Gastroesophageal sphincter (tissue), 4 donors: ENCODE measurements at regions not wholly inside any gene's neighbourhood (a gene's known extent, or its start where the extent isn't known, plus 50 kb on each side); places are given as distances from the start of the nearest gene placed in this dataset.

Source experiments
- ATAC-seq: fragments of 150-250 bp; one replicate; pipeline ENCODE4 v1.9.1; 2016; ENCODE audit warnings: mild to moderate bottlenecking, moderate library complexity
- H3K27ac ChIP-seq, 4 donors: fragments of 200-600 bp; sonication (generic) in 3 of 4; 1 replicate in 3 of 4; 2 replicates in 1 of 4; pipeline ENCODE4 v1.5.1; 2016 to 2019
- H3K27me3 ChIP-seq: fragments of 200-600 bp; sonication (generic); one replicate; pipeline ENCODE4 v1.5.1; 2019
- H3K36me3 ChIP-seq, 2 donors: fragments of 200-600 bp; sonication (generic); one replicate each; pipeline ENCODE4 v1.5.1; 2019; ENCODE audit warnings: control low read depth in 1 of 2
- H3K4me1 ChIP-seq, 3 donors: fragments of 200-600 bp; sonication (generic); 1 replicate in 2 of 3; 2 replicates in 1 of 3; pipeline ENCODE4 v1.5.1; 2016 to 2019; ENCODE audit warnings: control low read depth in 2 of 3
- H3K4me3 ChIP-seq, 2 donors: fragments of 200-600 bp; sonication (generic); one replicate each; pipeline ENCODE4 v1.5.1; 2019; ENCODE audit warnings: mild to moderate bottlenecking in 1 of 2, moderate library complexity in 1 of 2
- H3K9me3 ChIP-seq, 3 donors: fragments of 200-600 bp; sonication (generic); one replicate each; pipeline ENCODE4 v1.5.1; 2017 to 2019; ENCODE audit warnings: control low read depth in 2 of 3
- EP300 ChIP-seq: sonication (generic); formaldehyde crosslinking; IDR thresholded peaks from one replicate; pipeline ENCODE4 v1.6.1; 2017; ENCODE audit warnings: antibody characterized with exemption, mild to moderate bottlenecking
- POLR2A ChIP-seq, 2 donors: fragments of 450-650 bp; IDR thresholded peaks; one replicate each; pipeline ENCODE4 v1.6.1; 2017; ENCODE audit warnings: antibody characterized with exemption in 2 of 2, mild to moderate bottlenecking in 2 of 2, moderate library complexity in 1 of 2
- POLR2AphosphoS5 ChIP-seq: sonication (generic); formaldehyde crosslinking; IDR thresholded peaks from one replicate; pipeline ENCODE4 v1.6.1; 2017; ENCODE audit warnings: antibody characterized with exemption
- WGBS, 2 donors: methylation state at CpG; one replicate each; pipeline ENCODE4 v1.1.5; 2018; ENCODE audit warnings: low coverage in 1 of 2; 5-methylcytosine and 5-hydroxymethylcytosine counted together
- TF ChIP-seq, protein P1 (sequence below), 4 experiments: fragments of 200-600 bp in 2 of 4; fragments of 450-650 bp in 2 of 4; sonication (generic) in 1 of 4; IDR thresholded peaks; one replicate each; pipeline ENCODE4 v1.5.1; 2017 to 2019; ENCODE audit warnings: antibody characterized with exemption in 4 of 4, mild to moderate bottlenecking in 2 of 4, moderate library complexity in 2 of 4

GRCh38 chr2:84373391-84373790 lies 85.7 kb downstream of the SUCLG1 start:
- Histone ChIP-seq H3K27me3 (no peaks in the 10 kb centered on the region), H3K4me1 (no peaks in the 10 kb centered on the region), H3K36me3 (no peaks in the 10 kb centered on the region), H3K9me3 (no peaks in the 10 kb centered on the region), H3K4me3 (no peak overlapping the region), H3K27ac (no peak overlapping the region)
- 33 to 68% methylated on average over 1 to 2 of the region's 2 CpGs for WGBS, 2 donors
- ATAC-seq = no peak
- TF ChIP-seq EP300 (no peak), POLR2AphosphoS5 (no peak), POLR2A (IDR thresholded peaks at IDR 0.05) (no peak)
- TF ChIP-seq, protein P1, sequence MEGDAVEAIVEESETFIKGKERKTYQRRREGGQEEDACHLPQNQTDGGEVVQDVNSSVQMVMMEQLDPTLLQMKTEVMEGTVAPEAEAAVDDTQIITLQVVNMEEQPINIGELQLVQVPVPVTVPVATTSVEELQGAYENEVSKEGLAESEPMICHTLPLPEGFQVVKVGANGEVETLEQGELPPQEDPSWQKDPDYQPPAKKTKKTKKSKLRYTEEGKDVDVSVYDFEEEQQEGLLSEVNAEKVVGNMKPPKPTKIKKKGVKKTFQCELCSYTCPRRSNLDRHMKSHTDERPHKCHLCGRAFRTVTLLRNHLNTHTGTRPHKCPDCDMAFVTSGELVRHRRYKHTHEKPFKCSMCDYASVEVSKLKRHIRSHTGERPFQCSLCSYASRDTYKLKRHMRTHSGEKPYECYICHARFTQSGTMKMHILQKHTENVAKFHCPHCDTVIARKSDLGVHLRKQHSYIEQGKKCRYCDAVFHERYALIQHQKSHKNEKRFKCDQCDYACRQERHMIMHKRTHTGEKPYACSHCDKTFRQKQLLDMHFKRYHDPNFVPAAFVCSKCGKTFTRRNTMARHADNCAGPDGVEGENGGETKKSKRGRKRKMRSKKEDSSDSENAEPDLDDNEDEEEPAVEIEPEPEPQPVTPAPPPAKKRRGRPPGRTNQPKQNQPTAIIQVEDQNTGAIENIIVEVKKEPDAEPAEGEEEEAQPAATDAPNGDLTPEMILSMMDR (IDR thresholded peaks at IDR 0.05) = no peak

- Histone ChIP-seq H3K4me1 (no peaks in the 10 kb centered on the region), H3K9me3 (peaks cover 0 to 45% (median 0%) of the 10 kb centered on the region in 3 donors), H3K4me3 (no peak overlapping the region), H3K36me3 (no peaks in the 10 kb centered on the region), H3K27ac (no peak overlapping the region), H3K27me3 (no peaks in the 10 kb centered on the region)
- no peak for ATAC-seq
- WGBS, 2 donors = 29% methylated on average over 1 of the region's 1 CpG; no CpG with 5 or more reads in 1 of the 2 donors
- no peak for TF ChIP-seq POLR2AphosphoS5
- TF ChIP-seq, protein P1 (IDR thresholded peaks at IDR 0.05) = no peak
- TF ChIP-seq POLR2A (IDR thresholded peaks at IDR 0.05) = no peak
- no peak for TF ChIP-seq EP300
Measured at GRCh38 chr2:84362541-84362940, 96.5 kb downstream of the SUCLG1 start.

DNA sequence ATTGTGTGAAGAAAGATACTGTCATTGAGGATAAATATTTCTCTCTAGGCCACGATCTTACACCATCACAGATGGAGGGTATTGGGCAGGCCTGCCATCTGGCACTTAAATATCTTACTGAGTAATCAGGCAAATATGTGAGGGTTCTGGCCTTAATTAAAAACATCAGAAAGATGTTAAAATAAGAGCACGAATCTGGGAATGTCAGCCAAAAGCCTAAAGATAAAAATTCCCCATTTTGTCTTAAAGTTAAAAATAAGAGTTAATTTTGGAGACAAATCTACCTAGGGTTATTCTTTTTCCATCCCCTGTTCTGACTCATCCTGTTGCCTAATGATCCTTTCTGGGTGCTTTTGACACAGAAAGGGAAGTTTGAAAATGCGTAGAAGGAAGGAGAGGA lies 121.0 kb downstream of the SUCLG1 start:
- ATAC-seq = no peak
- Histone ChIP-seq H3K27ac (no peak overlapping the region), H3K4me3 (no peak overlapping the region), H3K36me3 (no peaks in the 10 kb centered on the region), H3K27me3 (no peaks in the 10 kb centered on the region), H3K9me3 (no peaks in the 10 kb centered on the region), H3K4me1 (no peaks in the 10 kb centered on the region)
- 53 to 72% methylated on average over 3 of the region's 3 CpGs for WGBS, 2 donors
- TF ChIP-seq, protein P1 (IDR thresholded peaks at IDR 0.05) = no peak
- no peak for TF ChIP-seq POLR2A (IDR thresholded peaks at IDR 0.05)
- TF ChIP-seq POLR2AphosphoS5 = no peak
- no peak for TF ChIP-seq EP300

DNA sequence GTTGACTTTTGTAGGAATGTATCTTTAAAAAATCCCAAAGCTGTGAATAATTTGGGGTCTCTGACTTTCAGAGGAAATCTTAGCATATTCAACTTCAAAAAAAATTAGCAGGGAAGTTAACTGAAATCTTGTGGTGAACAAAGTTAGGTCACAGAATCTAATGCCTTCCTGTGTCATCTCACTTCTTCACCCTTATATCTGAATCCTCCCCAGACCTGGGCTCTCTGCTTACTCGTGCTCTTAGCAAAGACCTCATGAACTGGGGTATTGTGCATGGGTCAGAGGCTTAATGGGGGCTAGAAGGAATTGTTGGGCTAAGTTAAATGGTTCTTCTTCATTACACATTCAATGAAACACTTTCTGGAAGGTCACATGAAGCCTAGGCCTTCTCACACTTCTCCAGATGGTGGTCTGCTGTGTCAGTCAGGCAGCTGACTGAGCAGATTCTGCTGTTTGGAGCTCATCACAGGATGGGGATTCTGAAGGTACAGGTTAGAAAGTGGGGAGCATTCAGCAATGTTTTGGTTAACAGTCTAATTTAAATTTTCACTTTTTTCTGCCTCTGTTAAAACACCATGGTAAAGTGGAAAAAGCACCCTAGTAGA lies 131.3 kb downstream of the SUCLG1 start:
- TF ChIP-seq EP300 (no peak), POLR2A (IDR thresholded peaks at IDR 0.05) (no peak), POLR2AphosphoS5 (no peak)
- TF ChIP-seq, protein P1 (IDR thresholded peaks at IDR 0.05) = no peak
- WGBS, 2 donors = 60 to 64% methylated on average over 1 of the region's 1 CpG

GRCh38 chr2:84326831-84327432 lies 132.1 kb downstream of the SUCLG1 start:
- no peak for TF ChIP-seq POLR2AphosphoS5
- TF ChIP-seq EP300 = no peak
- no peak for TF ChIP-seq POLR2A (IDR thresholded peaks at IDR 0.05)
- TF ChIP-seq, protein P1 (IDR thresholded peaks at IDR 0.05) = no peak
- Histone ChIP-seq H3K4me1 (no peaks in the 10 kb centered on the region), H3K27me3 (no peaks in the 10 kb centered on the region), H3K36me3 (no peaks in the 10 kb centered on the region), H3K4me3 (no peak overlapping the region), H3K9me3 (no peaks in the 10 kb centered on the region), H3K27ac (no peak overlapping the region)
- 63 to 73% methylated on average over 4 of the region's 4 CpGs for WGBS, 2 donors
- no peak for ATAC-seq

More for the DNA sequence above, 131.3 kb downstream of the SUCLG1 start:
- Histone ChIP-seq H3K27ac (no peak overlapping the region), H3K9me3 (no peaks in the 10 kb centered on the region), H3K36me3 (no peaks in the 10 kb centered on the region), H3K4me3 (no peak overlapping the region), H3K4me1 (no peaks in the 10 kb centered on the region), H3K27me3 (no peaks in the 10 kb centered on the region)
- no peak for ATAC-seq
